H1 (cell line): ENCODE measurements at regions not wholly inside any gene's neighbourhood (a gene's known extent, or its start where the extent isn't known, plus 50 kb on each side); places are given as distances from the start of the nearest gene placed in this dataset.

Experiments
- CBX5 ChIP-seq: fragments of 300-800, 300-1000 bp; sonication (generic); IDR thresholded peaks from 2 replicates; pipeline ENCODE4 v1.7.1; 2016; ENCODE audit warnings: antibody characterized with exemption, low read length, low read depth
- EP300 ChIP-seq, 2 experiments: IDR thresholded peaks; 1 replicate in 1 of 2; 2 replicates in 1 of 2; pipeline ENCODE4 v1.6.1; 2011 to 2012; ENCODE audit warnings: low read depth in 2 of 2, low read length in 2 of 2, mild to moderate bottlenecking in 2 of 2, borderline replicate concordance in 1 of 2, inconsistent platforms in 1 of 2, moderate library complexity in 1 of 2
- JUND ChIP-seq: IDR thresholded peaks from 2 replicates; pipeline ENCODE4 v1.6.1; 2011; ENCODE audit warnings: mild to moderate bottlenecking, improper control_type of control experiment, low read length
- NRF1 ChIP-seq: IDR thresholded peaks from 2 replicates; pipeline ENCODE4 v1.6.1; 2011; ENCODE audit warnings: mild to moderate bottlenecking, low read depth, low read length, improper control_type of control experiment
- POLR2A ChIP-seq, 2 experiments: IDR thresholded peaks; 1 replicate in 1 of 2; 2 replicates in 1 of 2; pipeline ENCODE4 v1.6.1; 2011; ENCODE audit warnings: low read depth in 2 of 2, low read length in 2 of 2, mild to moderate bottlenecking in 2 of 2; ENCODE audit errors: control extremely low read depth in 1 of 2
- RNF2 ChIP-seq: fragments of 200-900, 300-1000 bp; sonication (generic); IDR thresholded peaks from 2 replicates; pipeline ENCODE4 v1.7.1; 2016; ENCODE audit warnings: borderline replicate concordance, low read depth, mild to moderate bottlenecking, antibody characterized with exemption, low read length; ENCODE audit not compliant: poor library complexity, severe bottlenecking; ENCODE audit errors: missing control alignments
- RXRA ChIP-seq: IDR thresholded peaks from 2 replicates; pipeline ENCODE4 v1.6.1; 2011; ENCODE audit warnings: low read depth, mild to moderate bottlenecking, low read length, moderate library complexity; ENCODE audit not compliant: insufficient read depth
- SP2 ChIP-seq: IDR thresholded peaks from 2 replicates; pipeline ENCODE4 v1.6.1; 2012; ENCODE audit warnings: mild to moderate bottlenecking, low read length, inconsistent platforms
- SRF ChIP-seq: IDR thresholded peaks from 2 replicates; pipeline ENCODE4 v1.6.1; 2011; ENCODE audit warnings: mild to moderate bottlenecking, low read depth, low read length, moderate library complexity
- TAF1 ChIP-seq: IDR thresholded peaks from 2 replicates; pipeline ENCODE4 v1.6.1; 2011; ENCODE audit warnings: mild to moderate bottlenecking, low read depth, low read length
- TBP ChIP-seq: IDR thresholded peaks from 2 replicates; pipeline ENCODE4 v1.6.1; 2011; ENCODE audit warnings: low read depth, low read length, improper control_type of control experiment
- TF ChIP-seq, protein P1 (sequence below), 3 experiments: IDR thresholded peaks; 1 replicate in 2 of 3; 2 replicates in 1 of 3; pipeline versions ENCODE4 v1.5.1 to v1.6.1; 2011; ENCODE audit warnings: low read length in 3 of 3, mild to moderate bottlenecking in 3 of 3, inconsistent platforms in 2 of 3, low read depth in 1 of 3, moderate library complexity in 1 of 3; ENCODE audit not compliant: insufficient read depth in 1 of 3; ENCODE audit errors: control extremely low read depth in 1 of 3

DNA sequence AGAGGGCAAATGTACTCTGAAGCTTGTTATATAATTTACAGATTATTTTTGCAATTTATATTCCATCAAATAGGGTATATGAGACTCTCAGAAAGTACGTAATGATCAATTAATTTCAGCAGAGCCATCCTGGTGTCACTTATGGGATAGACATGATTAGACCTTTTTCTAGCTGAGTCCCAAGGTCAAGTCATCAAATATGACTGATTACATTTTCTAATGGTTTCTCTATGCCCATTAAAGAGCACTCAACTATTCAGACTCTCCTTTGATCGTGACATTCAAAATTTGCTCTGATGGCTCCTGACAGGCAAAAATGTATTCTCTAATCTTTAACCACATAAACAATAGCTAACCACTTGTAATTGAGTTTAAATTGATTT, 469.2 kb downstream of the COG6 start:
- TF ChIP-seq CBX5 (no peak), POLR2A (IDR thresholded peaks at IDR 0.05; ENCODE audit: control extremely low read depth in 1 of 2, low read depth in 2 of 2, low read length in 2 of 2) (no peak), RXRA (no peak), SP2 (no peak), RNF2 (no peak), TAF1 (no peak), JUND (no peak), EP300 (IDR thresholded peaks at IDR 0.05; ENCODE audit: borderline replicate concordance in 1 of 2, low read depth in 2 of 2, low read length in 2 of 2) (no peak), TBP (no peak), NRF1 (no peak), SRF (no peak)
- TF ChIP-seq, protein P1, sequence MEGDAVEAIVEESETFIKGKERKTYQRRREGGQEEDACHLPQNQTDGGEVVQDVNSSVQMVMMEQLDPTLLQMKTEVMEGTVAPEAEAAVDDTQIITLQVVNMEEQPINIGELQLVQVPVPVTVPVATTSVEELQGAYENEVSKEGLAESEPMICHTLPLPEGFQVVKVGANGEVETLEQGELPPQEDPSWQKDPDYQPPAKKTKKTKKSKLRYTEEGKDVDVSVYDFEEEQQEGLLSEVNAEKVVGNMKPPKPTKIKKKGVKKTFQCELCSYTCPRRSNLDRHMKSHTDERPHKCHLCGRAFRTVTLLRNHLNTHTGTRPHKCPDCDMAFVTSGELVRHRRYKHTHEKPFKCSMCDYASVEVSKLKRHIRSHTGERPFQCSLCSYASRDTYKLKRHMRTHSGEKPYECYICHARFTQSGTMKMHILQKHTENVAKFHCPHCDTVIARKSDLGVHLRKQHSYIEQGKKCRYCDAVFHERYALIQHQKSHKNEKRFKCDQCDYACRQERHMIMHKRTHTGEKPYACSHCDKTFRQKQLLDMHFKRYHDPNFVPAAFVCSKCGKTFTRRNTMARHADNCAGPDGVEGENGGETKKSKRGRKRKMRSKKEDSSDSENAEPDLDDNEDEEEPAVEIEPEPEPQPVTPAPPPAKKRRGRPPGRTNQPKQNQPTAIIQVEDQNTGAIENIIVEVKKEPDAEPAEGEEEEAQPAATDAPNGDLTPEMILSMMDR (IDR thresholded peaks at IDR 0.05; ENCODE audit: control extremely low read depth in 1 of 3, insufficient read depth in 1 of 3, low read depth in 1 of 3, low read length in 3 of 3) = no peak
